ENCODE measurements at regions not wholly inside any gene's neighbourhood (a gene's known extent, or its start where the extent isn't known, plus 50 kb on each side); places are given as distances from the start of the nearest gene placed in this dataset.

DNA sequence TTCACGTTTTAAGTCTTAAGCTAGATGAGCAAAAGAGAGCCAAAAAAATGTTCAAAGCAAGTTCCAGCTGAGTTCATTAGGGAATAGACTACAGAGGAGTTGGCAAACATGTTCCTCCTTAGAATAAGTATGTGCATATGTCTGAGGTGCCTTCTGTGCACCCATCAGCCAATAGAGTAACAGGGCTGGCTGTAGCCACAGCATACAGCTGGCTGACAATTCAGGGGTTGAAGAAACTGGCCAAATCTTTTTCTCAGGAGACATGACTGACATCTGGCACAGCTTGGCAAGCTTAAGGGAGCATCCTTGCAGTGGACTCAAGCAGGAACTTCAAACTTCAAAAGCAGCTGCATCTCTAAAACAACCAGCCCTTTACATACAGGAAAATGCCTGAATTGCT, 414.8 kb upstream of the PCDH20 start:
- DNase-seq, result no peak

DNA sequence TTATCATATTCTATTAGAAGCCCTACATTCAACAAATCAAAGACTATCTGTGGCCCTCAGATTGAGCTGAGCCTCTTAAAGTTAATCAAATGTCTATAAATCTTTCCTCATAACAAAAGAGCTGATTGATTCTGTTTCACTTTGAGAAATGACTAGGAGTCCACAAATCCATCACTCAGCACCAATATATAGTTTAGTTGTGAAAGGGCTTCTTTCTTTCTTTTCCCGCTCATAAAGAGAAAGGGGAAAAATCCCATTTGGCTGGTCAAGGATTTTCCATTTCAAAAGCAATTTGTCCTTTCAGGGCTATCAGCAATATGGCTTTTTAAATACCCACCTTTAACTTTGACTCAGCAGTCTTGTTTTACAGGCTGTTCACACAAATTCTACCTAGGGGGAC, 408.5 kb upstream of the PCDH20 start:
- no peak for DNase-seq

- no peak for DNase-seq
Measured at GRCh38 chr13:61812286-61812685, 396.6 kb upstream of the PCDH20 start.

DNA sequence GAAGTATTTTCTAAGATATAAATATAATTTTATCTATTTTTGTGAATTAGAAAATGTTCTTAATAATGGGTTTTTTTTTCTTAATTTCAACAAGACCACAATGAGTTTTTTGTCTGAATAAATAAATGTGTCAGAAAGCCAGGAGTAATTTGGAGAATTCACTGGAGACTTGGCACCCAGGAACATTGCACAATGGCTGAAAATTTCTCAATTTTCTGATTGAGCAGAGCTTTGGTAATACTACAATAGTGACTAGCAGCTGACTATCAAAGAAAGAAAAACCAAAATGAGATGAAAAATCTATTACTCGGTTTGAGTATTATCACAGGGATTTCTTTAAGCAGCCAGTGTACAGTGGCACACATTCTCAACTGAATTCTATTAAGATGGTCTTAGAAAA, 394.4 kb upstream of the PCDH20 start:
- no peak for DNase-seq

GRCh38 chr13:61797397-61797796, 381.7 kb upstream of the PCDH20 start:
- no peak for DNase-seq

DNA sequence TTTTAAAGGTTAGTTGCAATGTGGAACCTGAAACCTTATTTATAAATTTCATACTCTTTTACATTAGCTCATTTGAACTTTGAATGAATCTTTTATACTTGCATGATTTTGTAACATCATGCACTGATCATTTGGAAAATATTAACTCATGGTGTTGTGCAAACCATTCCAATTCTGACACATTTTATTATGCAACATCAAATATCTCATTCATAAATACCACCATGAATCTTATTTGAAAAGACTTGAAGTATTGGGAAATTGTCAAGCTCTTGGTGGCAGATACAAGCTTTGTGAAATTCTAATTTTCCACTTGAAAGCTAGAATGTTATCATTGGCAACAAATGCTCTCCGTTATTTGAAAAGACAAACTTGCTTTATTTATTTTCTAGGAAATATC, 379.9 kb upstream of the PCDH20 start:
- DNase-seq, result no peak

DNA sequence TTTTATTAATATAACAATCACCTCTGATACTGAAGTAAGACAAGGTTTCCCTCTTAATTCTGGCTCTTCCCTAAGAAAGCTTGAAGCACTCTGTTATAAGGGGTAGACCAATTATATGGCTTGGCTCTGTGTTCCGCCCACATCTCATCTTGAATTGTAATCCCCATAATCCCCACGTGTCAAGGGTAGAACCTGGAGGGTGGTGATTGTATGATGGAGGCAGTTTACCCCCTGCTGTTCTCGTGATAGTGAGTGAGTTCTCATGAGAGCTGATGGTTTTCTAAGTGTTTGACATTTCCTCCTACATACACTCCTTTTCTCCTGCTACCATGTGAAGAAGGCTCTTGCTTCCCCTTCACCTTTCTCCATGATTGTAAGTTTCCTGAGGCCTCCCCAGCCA, 363.8 kb upstream of the PCDH20 start:
- DNase-seq, result no peak

DNA sequence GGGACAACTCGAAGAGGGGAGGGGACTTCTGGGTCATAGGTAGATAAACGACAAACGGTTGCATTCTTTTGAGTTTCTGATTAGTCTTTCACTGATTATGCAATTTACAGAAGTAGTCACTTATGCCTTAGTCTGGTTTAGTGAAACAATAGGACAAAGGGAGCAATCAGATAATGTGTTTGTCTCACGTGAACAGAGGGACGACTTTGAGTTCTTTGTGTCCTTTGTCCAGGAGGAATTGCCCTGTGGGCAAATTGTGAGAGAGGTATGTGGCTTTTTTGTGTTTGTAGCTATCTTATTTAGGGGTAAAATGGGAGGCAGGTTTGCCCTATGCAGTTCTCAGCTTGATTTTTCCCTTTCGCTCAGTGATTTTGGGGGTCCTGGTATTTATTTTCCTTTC, 362.9 kb upstream of the PCDH20 start:
- DNase-seq, result no peak

GRCh38 chr13:61777899-61778298, 362.2 kb upstream of the PCDH20 start:
- no peak for DNase-seq

DNA sequence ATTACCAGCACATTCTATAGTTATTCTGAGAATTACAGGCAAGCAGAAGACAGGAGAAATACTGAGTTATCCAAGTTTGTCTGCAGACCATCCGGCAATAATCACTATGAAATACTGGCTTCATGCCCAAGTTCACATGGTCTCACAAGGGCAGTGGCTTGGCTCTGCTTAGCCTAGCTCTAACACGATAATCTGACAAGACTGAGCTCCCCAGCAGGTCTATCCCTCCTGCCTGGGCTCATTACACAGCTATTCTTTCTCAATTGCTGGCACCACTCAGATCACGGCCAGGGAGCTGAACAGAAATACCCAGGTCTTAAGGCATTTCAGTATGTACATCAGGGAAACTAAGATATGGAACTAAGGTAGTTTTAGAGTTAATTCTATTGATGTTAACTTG, 361.6 kb upstream of the PCDH20 start:
- DNase-seq, result no peak

DNA sequence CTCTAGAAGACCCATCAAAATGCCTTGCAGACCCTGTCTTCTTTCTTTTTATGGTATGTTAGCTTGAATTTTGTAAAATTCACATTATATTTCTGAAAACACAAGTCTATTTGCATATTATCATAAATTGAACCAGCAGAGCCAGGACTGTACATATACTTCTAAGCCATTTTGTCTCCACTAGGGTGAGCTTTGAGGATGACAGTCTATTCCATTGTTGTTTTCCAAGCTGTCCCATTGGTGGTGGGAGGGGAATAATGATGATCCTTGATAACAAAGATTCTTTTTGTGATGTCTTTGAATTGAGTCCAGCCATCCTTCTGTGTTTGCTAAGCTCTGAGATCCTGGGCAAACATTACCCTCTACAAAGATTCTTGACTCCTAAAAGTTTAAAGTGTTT, 359.3 kb upstream of the PCDH20 start:
- no peak for DNase-seq

- DNase-seq, result no peak
Measured at GRCh38 chr13:61770681-61771080, 355.0 kb upstream of the PCDH20 start.

GRCh38 chr13:61768175-61768574, 352.5 kb upstream of the PCDH20 start:
- DNase-seq, result no peak

DNA sequence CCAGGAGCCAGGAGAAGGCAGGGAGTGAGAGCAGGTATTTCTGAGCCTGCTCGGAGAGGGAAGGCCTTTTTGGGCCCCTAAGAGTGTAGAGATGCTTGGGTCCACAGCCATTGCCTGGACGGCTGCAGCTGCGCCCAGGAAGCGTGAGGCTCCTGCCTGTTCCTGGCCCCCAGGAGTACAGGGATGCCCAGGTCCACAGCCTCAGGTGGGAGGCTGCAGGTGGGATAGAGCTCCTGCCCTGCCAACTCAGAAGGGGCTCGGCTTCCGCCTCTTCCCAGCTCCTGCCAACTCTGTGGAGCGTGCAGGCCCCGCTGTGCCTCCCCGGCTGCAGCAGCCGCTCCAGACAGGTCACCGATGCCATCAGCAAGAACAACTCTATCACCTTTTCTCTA, 351.0 kb upstream of the PCDH20 start:
- no peak for DNase-seq

DNA sequence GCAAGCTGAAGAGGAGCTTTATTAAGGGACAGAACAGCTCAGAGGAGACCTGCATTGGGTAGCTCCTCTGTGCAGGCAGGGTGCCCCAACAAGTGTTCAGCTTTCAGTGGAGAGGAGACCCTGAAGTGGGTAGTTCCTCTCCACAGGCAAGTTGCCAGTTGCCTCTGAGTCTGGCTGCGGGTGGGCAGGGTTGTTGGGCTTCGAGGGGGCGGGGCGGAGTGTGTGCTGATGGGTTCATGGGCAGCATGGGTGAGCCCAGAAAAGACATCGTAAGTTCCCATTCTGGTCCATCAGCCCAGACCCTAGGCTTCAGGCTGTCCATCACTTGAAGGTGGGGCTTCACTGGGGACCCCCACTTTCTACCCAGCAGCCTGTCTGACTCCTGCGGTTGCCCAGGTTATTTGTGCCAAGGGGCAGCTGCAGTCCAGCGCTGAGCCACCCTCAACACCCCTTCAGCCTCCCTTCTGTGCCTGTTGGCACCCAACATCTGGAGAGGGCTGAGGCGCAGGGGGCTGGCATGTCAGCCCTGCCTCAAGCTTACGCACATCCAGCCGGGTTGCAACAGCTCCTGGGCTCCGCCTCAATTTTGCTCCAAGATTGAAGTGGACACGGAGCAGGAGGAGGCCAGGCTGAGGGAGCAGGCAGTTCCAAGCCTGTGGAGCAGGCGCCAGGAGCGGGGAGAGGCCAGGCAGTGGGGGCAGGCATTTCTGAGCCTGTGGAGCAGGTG, 350.5 kb upstream of the PCDH20 start:
- DNase-seq, result no peak

DNA sequence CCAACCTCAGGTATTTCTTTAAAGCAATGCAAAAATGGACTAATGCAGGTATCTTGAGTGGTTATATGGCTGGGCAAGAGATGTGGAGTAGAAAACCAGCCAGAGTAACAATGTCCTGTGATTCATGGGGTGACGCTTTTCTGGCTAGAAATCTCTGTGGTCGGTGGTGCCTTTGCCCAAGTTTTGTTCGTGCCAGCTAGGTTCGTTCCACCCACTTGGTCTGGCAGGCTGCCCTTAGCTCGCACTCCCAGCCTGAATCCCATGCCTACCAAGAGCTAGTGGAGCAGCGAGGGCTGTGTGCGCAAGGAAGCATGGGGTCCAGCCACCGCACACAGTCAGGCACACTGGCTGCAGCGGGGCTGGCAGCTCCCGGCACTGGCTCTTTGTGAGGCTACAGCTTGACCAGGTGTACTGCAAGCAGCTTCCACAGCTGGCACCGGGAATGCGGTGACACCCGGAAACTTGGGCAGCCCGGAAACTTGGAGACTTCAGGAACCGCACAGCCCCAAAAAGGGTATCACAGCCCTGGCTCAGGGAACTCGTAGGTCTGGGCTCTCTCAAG, 349.6 kb upstream of the PCDH20 start:
- DNase-seq, result no peak

DNA sequence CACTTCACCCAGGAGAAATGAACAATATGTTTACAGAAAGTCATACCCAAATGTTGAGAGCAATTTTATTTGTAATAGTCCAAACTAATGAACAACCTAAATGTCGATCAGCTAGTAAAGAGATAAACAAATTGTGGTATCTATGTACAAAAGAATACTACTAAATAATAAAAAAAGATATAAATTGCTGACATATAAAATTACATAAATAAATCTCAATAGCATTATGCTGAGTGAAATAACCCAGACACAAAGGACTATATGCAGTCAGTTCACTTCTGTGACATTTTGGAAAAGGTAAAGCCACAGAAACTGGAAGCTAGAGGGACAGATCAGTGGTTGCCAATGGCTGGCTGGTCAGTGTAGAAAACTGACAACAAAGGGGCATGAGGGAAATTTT, 346.0 kb upstream of the PCDH20 start:
- DNase-seq, result no peak

DNA sequence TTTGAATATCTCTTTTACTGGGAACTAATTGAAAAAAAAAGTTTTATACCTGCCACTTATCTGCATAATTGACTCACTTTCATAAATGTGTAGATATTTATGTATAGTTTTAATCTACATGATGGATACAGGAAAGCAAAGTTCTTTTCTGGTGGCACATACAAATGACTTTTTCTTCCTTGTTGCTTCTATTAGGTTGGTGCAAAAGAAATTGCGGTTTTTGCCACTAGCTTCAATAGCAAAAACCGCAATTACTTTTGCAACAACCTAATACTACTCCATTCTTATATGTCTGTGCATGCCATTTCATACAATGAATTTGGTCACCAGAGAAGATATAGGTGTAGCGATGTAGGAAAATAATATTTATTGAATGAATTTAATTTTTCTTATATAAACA, 344.5 kb upstream of the PCDH20 start:
- no peak for DNase-seq

- DNase-seq, result no peak
Measured at GRCh38 chr13:61756031-61756430, 340.4 kb upstream of the PCDH20 start.

DNA sequence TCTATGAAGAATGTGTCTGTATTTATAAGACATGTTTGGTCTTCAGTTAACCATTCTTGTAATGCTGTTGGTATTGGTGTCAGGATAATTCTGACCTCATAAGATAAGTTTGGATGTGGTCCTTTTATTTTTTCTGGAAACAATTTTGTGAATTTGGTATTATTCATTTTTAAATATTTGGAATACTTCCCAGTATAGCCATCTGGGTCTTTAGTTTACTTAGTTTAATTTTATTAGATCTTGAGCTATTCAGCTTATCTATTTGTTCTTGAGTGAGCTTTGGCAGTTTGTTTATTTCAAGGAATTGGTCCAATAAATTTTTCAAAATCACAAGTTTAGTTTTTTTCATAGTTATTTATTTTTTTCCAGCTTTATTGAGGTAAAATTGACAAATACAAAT, 335.4 kb upstream of the PCDH20 start:
- DNase-seq, result no peak

GRCh38 chr13:61738236-61738750, 322.6 kb upstream of the PCDH20 start:
- DNase-seq, result no peak

DNA sequence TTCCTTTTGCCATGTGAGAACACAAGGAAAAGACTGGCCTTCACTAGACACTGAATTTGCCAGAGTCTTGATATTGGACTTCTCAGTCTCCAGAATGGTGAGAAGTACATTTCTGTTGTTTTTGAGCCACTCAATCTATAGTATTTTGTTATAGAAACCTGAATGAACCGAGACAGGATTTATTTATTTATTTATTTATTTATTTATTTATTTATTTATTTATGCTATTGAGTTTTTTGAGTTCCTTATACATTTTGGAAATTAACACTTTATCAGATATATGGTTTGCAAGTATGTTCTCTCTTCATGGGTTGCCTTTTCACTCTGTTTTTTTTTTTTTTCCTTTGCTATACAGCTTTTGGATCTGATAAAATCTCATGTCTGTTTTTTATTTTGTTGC, 319.0 kb upstream of the PCDH20 start:
- no peak for DNase-seq

GRCh38 chr13:61728471-61728870, 312.8 kb upstream of the PCDH20 start:
- no peak for DNase-seq

DNA sequence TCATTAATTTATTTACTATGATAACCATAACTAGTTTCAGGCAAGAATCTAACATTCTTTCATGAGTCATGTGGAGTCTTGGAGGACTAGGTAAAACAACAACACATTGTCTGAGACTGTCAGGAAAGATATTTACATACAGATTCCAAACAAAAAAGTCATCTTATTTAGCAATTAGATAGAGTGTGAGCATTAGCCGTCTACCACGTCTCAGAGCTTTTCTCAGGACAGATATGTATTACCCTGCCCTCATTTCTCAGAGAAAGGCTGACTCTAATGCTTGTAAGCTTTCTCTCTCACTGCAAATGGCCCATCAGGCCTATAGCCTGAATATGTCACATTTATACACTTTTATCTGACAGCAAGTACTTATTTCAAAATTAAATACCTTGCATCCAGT, 312.1 kb upstream of the PCDH20 start:
- DNase-seq, result no peak

- DNase-seq, result no peak
Measured at GRCh38 chr13:61725806-61726205, 310.2 kb upstream of the PCDH20 start.
